Jurkat, Clone E6-1 (cell line): ENCODE measurements at regions not wholly inside any gene's neighbourhood (a gene's known extent, or its start where the extent isn't known, plus 50 kb on each side); places are given as distances from the start of the nearest gene placed in this dataset.

Source experiments
- DNase-seq: peaks from one replicate; pipeline ENCODE4 v3.0.0-alpha.2; 2011; ENCODE audit warnings: low read depth, low spot score
- H3K4me3 ChIP-seq: 2 replicates; pipeline ENCODE4 v1.5.1; 2011; ENCODE audit warnings: mild to moderate bottlenecking, low read length, control low read depth, moderate library complexity

DNA sequence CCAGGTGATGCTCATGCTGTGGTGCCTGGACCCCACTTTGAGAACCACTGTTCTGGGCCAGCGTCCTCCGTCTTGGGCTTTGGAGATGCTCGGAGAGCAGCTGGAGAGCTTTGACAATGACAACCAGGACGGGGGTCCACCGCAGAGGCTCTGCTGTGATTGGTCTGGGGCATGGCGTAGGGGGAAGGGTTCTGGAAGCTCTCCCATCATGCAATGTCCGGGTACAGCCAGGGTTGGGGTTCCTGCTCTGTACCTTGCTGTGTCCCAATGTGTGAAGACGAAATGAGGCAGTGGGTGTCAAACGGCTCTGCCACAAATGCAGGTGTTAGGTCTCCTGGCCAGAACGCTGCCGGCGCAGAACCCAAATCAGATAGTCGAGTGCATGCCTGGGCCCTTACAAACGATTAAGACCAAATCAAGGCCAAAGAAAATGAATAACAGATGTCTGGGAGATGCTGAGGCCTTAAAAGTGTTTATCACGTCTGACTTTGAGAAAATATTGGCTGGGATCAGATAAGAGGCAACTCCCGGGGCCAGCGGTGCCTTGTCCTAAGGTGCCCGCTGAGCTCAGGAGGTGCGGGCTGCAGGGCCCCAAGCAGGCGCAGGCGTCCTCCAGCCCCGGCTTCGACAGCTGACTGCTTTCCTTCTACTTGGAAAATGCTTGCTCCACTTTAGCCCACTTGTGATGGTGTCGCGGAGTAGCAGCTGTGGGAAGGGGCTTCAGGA is 117.2 kb downstream of the VAPA start:
- DNase-seq, result no peak
- H3K4me3 ChIP-seq, result no peak overlapping the region

- no peak overlapping the region for H3K4me3 ChIP-seq
- DNase-seq, result no peak
Measured at GRCh38 chr18:10032331-10033015, 118.7 kb downstream of the VAPA start.

- no peak for DNase-seq
- no peak overlapping the region for H3K4me3 ChIP-seq
Measured at GRCh38 chr18:10033016-10033399, 119.2 kb downstream of the VAPA start.

DNA sequence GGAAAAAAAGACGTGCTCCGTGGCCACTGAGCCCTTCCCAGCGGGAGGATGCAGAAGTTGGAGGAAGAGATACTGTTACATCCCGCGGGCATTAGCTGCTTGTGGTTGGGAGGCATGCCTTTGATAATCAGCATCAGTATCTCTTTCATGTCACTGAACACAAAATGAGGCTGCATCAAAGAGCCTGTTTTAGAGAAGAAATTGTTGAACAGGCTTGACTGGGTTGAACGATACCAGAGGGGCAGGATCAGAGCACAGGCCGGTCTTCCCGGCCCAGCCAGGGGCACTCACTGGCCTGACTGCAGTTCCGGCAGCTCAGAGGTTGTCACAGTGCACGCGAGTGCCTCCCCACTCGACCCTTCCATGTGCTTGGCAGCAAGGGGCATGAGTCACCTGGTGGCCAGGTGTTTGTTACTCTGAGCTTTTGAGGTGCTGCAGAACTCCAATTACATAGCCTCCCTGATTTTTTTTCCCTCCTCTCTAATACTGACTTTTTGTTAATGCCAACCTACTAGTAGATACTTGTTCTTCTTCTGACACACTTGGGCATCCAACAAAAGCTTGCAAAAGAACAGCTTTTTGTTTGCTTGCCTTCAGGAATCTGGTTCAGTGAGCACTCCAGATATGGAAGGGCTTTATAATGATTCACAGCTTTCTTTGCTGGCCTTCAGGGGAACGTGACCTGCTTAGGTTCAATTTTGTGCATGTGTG is 121.6 kb downstream of the VAPA start:
- no peak for DNase-seq
- H3K4me3 ChIP-seq, result no peak overlapping the region

DNA sequence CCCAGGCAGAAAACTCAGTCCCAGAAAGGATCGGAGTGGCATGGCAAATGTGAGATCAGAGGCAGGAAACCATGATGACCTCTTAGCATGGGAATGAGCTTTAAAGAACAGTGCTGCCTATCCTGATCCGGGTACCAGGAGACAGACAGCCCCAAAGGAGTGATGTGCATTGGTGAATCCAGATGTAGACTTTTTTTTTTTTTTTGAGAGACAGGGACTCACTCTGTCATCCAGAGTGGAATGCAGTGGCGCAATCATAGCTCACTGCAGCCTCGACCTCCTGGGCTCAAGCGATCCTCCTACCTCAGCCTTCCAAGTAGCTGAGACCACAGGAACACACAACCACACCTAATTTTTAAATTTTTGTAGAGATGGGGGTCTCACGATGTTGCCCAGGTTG is 122.7 kb downstream of the VAPA start:
- no peak for DNase-seq
- no peak overlapping the region for H3K4me3 ChIP-seq

GRCh38 chr18:10037181-10037580 is 123.4 kb downstream of the VAPA start:
- DNase-seq, result no peak
- no peak overlapping the region for H3K4me3 ChIP-seq

GRCh38 chr18:10038268-10038667 is 124.5 kb downstream of the VAPA start:
- H3K4me3 ChIP-seq, result no peak overlapping the region
- DNase-seq, result peak; percentile 31

DNA sequence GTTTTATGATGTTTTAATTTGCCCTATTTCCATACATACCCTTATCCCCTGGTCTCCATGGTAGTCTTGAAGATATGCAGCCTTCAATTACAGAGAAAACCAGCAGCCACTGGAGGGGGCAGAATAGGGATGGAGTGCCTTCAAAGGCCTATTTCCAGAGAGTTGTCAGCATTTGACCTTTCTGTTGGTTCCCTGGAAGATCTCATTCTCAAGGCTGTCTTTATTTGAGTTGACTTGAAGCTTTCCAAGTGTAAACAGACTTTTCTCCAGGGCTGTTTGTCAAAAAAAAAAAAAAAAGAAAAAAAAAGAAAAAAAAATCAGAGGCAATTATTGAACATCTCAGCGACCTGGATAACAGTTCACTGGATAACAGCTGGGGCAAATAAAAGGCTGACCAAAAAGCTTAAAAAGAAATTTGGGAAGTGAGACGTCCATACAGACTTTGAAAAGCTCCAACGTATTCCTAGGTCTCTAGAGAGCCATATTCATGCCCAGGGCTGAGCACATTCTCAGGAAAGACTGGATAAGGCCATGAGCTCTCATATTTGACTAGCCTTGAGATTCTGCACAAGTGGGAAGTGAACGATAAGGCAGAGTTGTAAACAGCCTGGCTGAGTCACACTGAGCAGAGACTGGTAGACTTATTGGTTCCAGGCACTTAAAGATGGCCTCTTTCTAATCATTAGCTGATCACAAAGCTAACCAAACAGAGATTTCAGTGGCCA is 126.6 kb downstream of the VAPA start:
- H3K4me3 ChIP-seq, result no peak overlapping the region
- no peak for DNase-seq

- no peak for DNase-seq
- H3K4me3 ChIP-seq, result no peak overlapping the region
Measured at GRCh38 chr18:10041180-10041579, 127.4 kb downstream of the VAPA start.

DNA sequence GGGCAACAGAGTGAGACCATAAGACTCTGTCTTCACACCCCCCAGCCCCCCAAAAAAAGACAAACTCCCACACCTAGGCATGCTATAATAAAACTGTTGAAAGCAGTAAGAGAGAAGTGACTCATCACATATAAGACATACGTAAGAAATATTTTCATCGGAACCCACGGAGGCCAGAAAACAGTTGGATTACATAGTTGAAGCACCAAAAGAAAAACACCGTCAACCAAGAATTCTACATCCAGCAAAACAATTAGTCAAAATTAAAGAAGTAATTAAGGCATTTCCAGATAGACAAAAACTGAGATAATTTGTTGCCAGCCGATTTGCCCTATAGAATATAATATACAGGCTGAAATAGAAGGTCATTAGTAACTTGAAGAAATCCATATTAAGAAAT is 128.7 kb downstream of the VAPA start:
- H3K4me3 ChIP-seq, result no peak overlapping the region
- DNase-seq, result no peak

GRCh38 chr18:10044054-10044453 is 130.2 kb downstream of the VAPA start:
- no peak overlapping the region for H3K4me3 ChIP-seq
- DNase-seq, result no peak

DNA sequence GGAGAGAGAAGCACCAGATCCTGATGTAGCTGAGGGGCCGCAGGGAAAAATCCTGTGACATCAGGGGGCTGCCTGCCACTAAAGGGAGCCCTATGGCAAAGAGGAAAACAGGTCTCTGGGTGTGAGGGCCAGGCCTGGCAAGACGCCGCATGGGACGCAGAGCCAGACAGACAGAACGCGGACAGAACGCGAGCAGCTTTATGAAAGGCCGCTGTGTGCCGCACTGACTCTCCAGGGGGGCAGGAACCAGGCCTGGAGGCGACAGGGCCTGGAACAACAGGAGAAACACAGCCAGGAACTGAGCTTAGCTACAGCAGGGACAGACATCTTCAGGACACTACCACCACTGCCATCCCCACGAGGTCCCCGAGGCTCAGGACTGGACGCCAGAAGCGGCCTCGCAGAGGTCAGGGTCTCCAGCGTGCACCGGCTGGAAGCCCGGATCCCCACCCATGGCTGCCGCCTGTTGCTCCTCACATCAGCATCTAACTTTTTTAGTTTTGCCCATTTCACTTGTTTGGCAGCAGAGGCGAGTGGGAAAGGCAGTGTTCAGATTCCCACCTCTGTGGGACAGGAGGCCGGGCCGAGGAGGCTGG is 131.6 kb downstream of the VAPA start:
- no peak overlapping the region for H3K4me3 ChIP-seq
- DNase-seq, result no peak

GRCh38 chr18:10046178-10046807 is 132.5 kb downstream of the VAPA start:
- DNase-seq, result no peak
- no peak overlapping the region for H3K4me3 ChIP-seq

DNA sequence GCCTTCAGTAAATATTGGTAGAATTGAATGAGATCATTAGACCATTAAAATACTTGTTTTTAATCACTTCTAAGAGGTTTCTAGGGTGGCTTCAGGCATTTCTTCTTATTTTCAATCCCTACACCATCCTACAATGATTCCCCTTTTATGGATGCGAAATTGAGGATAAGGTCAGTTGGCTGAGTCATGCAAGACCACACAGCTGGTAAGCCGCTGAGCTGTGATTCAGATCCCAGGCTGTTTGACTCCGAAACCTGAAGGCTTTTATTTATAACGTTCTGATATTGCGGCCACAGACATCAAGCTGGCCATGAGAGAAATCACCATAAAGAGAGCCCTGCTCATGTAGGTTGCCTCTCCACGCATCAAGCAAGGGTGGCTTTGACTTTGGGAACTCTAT is 133.4 kb downstream of the VAPA start:
- H3K4me3 ChIP-seq, result no peak overlapping the region

GRCh38 chr18:10049747-10050146 is 135.9 kb downstream of the VAPA start:
- DNase-seq, result no peak
- no peak overlapping the region for H3K4me3 ChIP-seq

More for the DNA sequence above, 133.4 kb downstream of the VAPA start:
- no peak for DNase-seq

DNA sequence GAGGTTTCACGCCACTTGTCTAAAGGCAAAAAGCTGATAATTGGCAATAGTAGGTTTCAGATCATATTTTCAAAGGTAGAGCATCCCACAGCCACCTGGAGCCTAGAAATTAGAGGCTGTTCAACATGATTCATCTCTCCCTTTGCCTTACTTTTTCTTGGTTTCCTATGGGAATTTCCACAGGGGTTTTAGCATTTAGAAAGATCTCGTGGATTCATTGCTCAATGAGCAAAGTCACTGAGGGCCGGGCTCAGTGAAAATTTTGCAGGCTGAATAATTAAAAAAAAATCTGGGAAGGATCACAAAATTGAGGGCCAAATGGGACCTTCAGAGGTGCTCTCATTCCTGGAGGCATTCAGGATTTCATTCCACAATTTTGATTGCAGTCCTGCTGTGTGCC is 137.1 kb downstream of the VAPA start:
- H3K4me3 ChIP-seq, result no peak overlapping the region
- no peak for DNase-seq

- no peak for DNase-seq
- no peak overlapping the region for H3K4me3 ChIP-seq
Measured at GRCh38 chr18:10051877-10052631, 138.2 kb downstream of the VAPA start.

DNA sequence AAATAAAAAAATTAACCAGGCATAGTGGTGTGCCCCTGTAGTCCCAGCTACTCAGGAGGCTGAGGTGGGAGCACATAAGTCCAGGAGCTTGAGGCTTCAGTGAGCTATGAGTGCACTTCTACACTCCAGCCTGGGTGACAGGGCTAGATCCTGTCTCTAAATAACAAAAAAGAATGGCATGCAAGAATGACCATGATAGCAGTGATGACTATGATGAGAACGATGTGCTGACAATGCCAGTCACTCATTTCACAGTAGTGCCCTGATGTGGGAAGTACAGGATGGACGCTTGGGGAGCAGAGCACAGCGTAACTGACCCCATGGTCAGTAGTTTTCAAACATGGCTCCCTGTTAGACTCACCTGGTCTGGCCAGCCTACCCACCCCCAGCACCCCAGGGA is 139.1 kb downstream of the VAPA start:
- no peak for DNase-seq
- no peak overlapping the region for H3K4me3 ChIP-seq
